GM21360 (cell line): ENCODE measurements at regions not wholly inside any gene's neighbourhood (a gene's known extent, or its start where the extent isn't known, plus 50 kb on each side); places are given as distances from the start of the nearest gene placed in this dataset.

Experiments used
- ATAC-seq: cut with Tn5 transposase; IDR thresholded peaks from one replicate; pipeline ENCODE4 v1.9.1; 2021; ENCODE audit warnings: mild to moderate bottlenecking, moderate library complexity; ENCODE audit not compliant: unreplicated experiment

- no peak for ATAC-seq
Observed at GRCh38 chr2:10964052-10964790, 52.5 kb downstream of the KCNF1 start.

GRCh38 chr2:10965241-10965843 is 53.6 kb downstream of the KCNF1 start:
- no peak for ATAC-seq

GRCh38 chr2:10966056-10966455 is 54.3 kb downstream of the KCNF1 start:
- ATAC-seq, result no peak

- no peak for ATAC-seq
Observed at GRCh38 chr2:10966741-10967140, 55.0 kb downstream of the KCNF1 start.

GRCh38 chr2:10968176-10968575 is 56.4 kb downstream of the KCNF1 start:
- ATAC-seq, result no peak

GRCh38 chr2:10970666-10971065 is 58.9 kb downstream of the KCNF1 start:
- ATAC-seq, result no peak

- no peak for ATAC-seq
Observed at GRCh38 chr2:10971161-10971887, 59.6 kb downstream of the KCNF1 start.

- ATAC-seq, result no peak
Observed at GRCh38 chr2:10971888-10972260, 60.1 kb downstream of the KCNF1 start.

GRCh38 chr2:10972683-10973433 is 61.1 kb downstream of the KCNF1 start:
- ATAC-seq, result no peak

- ATAC-seq, result no peak
Observed at GRCh38 chr2:10973766-10974165, 62.0 kb downstream of the KCNF1 start.

GRCh38 chr2:10977003-10977402 is 65.3 kb downstream of the KCNF1 start:
- ATAC-seq, result no peak

GRCh38 chr2:10977621-10978020 is 65.9 kb downstream of the KCNF1 start:
- ATAC-seq, result no peak

GRCh38 chr2:10978090-10978670 is 66.4 kb downstream of the KCNF1 start:
- no peak for ATAC-seq

- ATAC-seq, result no peak
Observed at GRCh38 chr2:10980071-10980470, 68.3 kb downstream of the KCNF1 start.

- no peak for ATAC-seq
Observed at GRCh38 chr2:10980886-10981425, 69.2 kb downstream of the KCNF1 start.

- ATAC-seq, result no peak
Observed at GRCh38 chr2:10981451-10981850, 69.7 kb downstream of the KCNF1 start.

- ATAC-seq, result no peak
Observed at GRCh38 chr2:10981941-10982431, 70.3 kb downstream of the KCNF1 start.

GRCh38 chr2:10982931-10983701 is 71.4 kb downstream of the KCNF1 start:
- ATAC-seq, result no peak

GRCh38 chr2:10983711-10984110 is 72.0 kb downstream of the KCNF1 start:
- ATAC-seq, result no peak
